K562 (cell line): ENCODE measurements at regions not wholly inside any gene's neighbourhood (a gene's known extent, or its start where the extent isn't known, plus 50 kb on each side); places are given as distances from the start of the nearest gene placed in this dataset.

ENCODE experiments used
- CTCF ChIP-seq, 3 experiments: IDR thresholded peaks in 2 of 3; conservative IDR thresholded peaks in 1 of 3; 2 replicates each; pipeline ENCODE4 v1.5.1; 2011 to 2012; ENCODE audit warnings: low read length in 3 of 3, mild to moderate bottlenecking in 3 of 3, control low read depth in 2 of 3, improper control_type of control experiment in 1 of 3, inconsistent platforms in 1 of 3, low read depth in 1 of 3, mixed read lengths in 1 of 3, moderate library complexity in 1 of 3; ENCODE audit not compliant: insufficient read depth in 2 of 3
- GABPB2 ChIP-seq: fragments of 250-450 bp; sonication (Bioruptor Pico); conservative IDR thresholded peaks from 2 replicates; pipeline ENCODE4 v1.5.1; 2021; ENCODE audit warnings: mild to moderate bottlenecking
- HDAC6 ChIP-seq: IDR thresholded peaks from 2 replicates; pipeline ENCODE4 v1.6.1; 2012; ENCODE audit warnings: low read depth, mild to moderate bottlenecking, control low read depth, inconsistent platforms, low read length, moderate library complexity
- HMGXB4 ChIP-seq: sonication (generic); formaldehyde crosslinking; IDR thresholded peaks from 2 replicates; pipeline ENCODE4 v1.8.1; 2023; ENCODE audit warnings: mild to moderate bottlenecking, missing genetic modification reagents
- MECOM ChIP-seq: fragments of 250-450 bp; sonication (Bioruptor Pico); IDR thresholded peaks from 2 replicates; pipeline ENCODE4 v1.8.0; 2022; ENCODE audit warnings: inconsistent platforms
- MTF1 ChIP-seq: fragments of 250-450 bp; sonication (Bioruptor Pico); IDR thresholded peaks from 2 replicates; pipeline ENCODE4 v1.9.0; 2021; ENCODE audit warnings: moderate library complexity, mild to moderate bottlenecking, inconsistent platforms, borderline replicate concordance
- POLR2A ChIP-seq: fragments of 450-650 bp; conservative IDR thresholded peaks from 2 replicates; pipeline ENCODE4 v1.6.1; 2016
- RFX5 ChIP-seq: IDR thresholded peaks from 2 replicates; pipeline ENCODE4 v1.6.1; 2011; ENCODE audit warnings: low read depth, mild to moderate bottlenecking, improper control_type of control experiment, low read length
- SMC3 ChIP-seq: conservative IDR thresholded peaks from 2 replicates; pipeline ENCODE4 v1.6.1; 2011; ENCODE audit warnings: low read depth, low read length, improper control_type of control experiment; ENCODE audit not compliant: insufficient read depth
- ZBTB17 ChIP-seq: fragments of 450-650 bp; formaldehyde crosslinking; IDR thresholded peaks from 2 replicates; pipeline ENCODE4 v1.4.0; 2020; ENCODE audit warnings: mild to moderate bottlenecking
- ZNF124 ChIP-seq: sonication (generic); formaldehyde crosslinking; IDR thresholded peaks from 2 replicates; pipeline ENCODE4 v1.8.1; 2022; ENCODE audit warnings: missing genetic modification reagents
- TF ChIP-seq, protein P1 (sequence below): fragments of 250-450 bp; sonication (Bioruptor Pico); IDR thresholded peaks from 2 replicates; pipeline ENCODE4 v1.4.0; 2020; ENCODE audit warnings: mild to moderate bottlenecking, moderate library complexity
- TF ChIP-seq, protein P2 (sequence below): sonication (generic); formaldehyde crosslinking; IDR thresholded peaks from 2 replicates; pipeline ENCODE4 v1.9.0; 2022; ENCODE audit warnings: mild to moderate bottlenecking, missing genetic modification reagents

- TF ChIP-seq ZNF124 (CRISPR knock-in tag) (no peak), POLR2A (no peak), MTF1 (CRISPR knock-in tag) (no peak), GABPB2 (CRISPR knock-in tag) (no peak), HMGXB4 (no peak), MECOM (no peak), ZBTB17 (no peak), SMC3 (no peak), CTCF (IDR thresholded peaks at IDR 0.05 in 2 of 3, conservative IDR thresholded peaks at IDR 0.05 in 1 of 3; ENCODE audit: insufficient read depth in 2 of 3, low read depth in 1 of 3, low read length in 3 of 3) (no peak), HDAC6 (no peak), RFX5 (no peak)
- TF ChIP-seq, protein P1, sequence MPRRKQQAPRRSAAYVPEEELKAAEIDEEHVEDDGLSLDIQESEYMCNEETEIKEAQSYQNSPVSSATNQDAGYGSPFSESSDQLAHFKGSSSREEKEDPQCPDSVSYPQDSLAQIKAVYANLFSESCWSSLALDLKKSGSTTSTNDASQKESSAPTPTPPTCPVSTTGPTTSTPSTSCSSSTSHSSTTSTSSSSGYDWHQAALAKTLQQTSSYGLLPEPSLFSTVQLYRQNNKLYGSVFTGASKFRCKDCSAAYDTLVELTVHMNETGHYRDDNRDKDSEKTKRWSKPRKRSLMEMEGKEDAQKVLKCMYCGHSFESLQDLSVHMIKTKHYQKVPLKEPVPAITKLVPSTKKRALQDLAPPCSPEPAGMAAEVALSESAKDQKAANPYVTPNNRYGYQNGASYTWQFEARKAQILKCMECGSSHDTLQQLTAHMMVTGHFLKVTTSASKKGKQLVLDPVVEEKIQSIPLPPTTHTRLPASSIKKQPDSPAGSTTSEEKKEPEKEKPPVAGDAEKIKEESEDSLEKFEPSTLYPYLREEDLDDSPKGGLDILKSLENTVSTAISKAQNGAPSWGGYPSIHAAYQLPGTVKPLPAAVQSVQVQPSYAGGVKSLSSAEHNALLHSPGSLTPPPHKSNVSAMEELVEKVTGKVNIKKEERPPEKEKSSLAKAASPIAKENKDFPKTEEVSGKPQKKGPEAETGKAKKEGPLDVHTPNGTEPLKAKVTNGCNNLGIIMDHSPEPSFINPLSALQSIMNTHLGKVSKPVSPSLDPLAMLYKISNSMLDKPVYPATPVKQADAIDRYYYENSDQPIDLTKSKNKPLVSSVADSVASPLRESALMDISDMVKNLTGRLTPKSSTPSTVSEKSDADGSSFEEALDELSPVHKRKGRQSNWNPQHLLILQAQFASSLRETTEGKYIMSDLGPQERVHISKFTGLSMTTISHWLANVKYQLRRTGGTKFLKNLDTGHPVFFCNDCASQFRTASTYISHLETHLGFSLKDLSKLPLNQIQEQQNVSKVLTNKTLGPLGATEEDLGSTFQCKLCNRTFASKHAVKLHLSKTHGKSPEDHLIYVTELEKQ (CRISPR knock-in tag), result no peak
- TF ChIP-seq, protein P2, sequence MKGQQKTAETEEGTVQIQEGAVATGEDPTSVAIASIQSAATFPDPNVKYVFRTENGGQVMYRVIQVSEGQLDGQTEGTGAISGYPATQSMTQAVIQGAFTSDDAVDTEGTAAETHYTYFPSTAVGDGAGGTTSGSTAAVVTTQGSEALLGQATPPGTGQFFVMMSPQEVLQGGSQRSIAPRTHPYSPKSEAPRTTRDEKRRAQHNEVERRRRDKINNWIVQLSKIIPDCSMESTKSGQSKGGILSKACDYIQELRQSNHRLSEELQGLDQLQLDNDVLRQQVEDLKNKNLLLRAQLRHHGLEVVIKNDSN (CRISPR knock-in tag), result no peak
These were observed 417.1 kb downstream of the TAFA4 start for GRCh38 chr3:68515237-68515636.
